Testis (tissue), 2 donors: ENCODE measurements at regions not wholly inside any gene's neighbourhood (a gene's known extent, or its start where the extent isn't known, plus 50 kb on each side); places are given as distances from the start of the nearest gene placed in this dataset.
"Not testable (repeated sequence)": the region's sequence is repeated elsewhere in the genome, so short reads cannot be mapped to it uniquely, and the experiment has no call there.

Source experiments
- CTCF ChIP-seq, 3 experiments: fragments of 450-650 bp in 2 of 3; fragments of 200-600 bp in 1 of 3; sonication (generic) in 1 of 3; IDR thresholded peaks; one replicate each; pipeline ENCODE4 v1.5.1; 2016 to 2019; ENCODE audit warnings: antibody characterized with exemption in 3 of 3, mild to moderate bottlenecking in 2 of 3, moderate library complexity in 1 of 3
- POLR2A ChIP-seq: fragments of 450-650 bp; IDR thresholded peaks from one replicate; pipeline ENCODE4 v1.6.1; 2017; ENCODE audit warnings: antibody characterized with exemption, mild to moderate bottlenecking, moderate library complexity

GRCh38 chr7:76959573-76960399 is 72.4 kb downstream of the SPDYE17 start:
- TF ChIP-seq CTCF (IDR thresholded peaks at IDR 0.05); POLR2A: not testable (repeated sequence)
